HepG2 (cell line): ENCODE measurements at regions not wholly inside any gene's neighbourhood (a gene's known extent, or its start where the extent isn't known, plus 50 kb on each side); places are given as distances from the start of the nearest gene placed in this dataset.

ENCODE experiments used
- ATAC-seq: fragments of 200-7000 bp; cut with Tn5 transposase; 3 replicates; pipeline ENCODE4 v1.9.1; 2020; ENCODE audit warnings: mild to moderate bottlenecking, moderate library complexity
- BruUV-seq: library from RNA; stranded (reverse); fragments of 400-500 nt; replicated peaks from 2 replicates; lab custom pipeline; 2021; lab: Mats Ljungman, UMichigan
- CTCF ChIA-PET: fragments of 300-600 bp; formaldehyde crosslinking; extraction: SDS; loops from one replicate; lab custom pipeline; 2021; ENCODE audit warnings: low total read pairs, inconsistent platforms, low intra/inter-chr PET ratio; lab: Yijun Ruan, JAX
- POLR2A ChIA-PET: fragments of 350-600 bp; sonication (Branson Sonifier 250); formaldehyde crosslinking; loops from one replicate; lab custom pipeline; 2020; ENCODE audit warnings: antibody characterized with exemption, inconsistent platforms; lab: Yijun Ruan, JAX
- DNase-seq: peaks from one replicate; pipeline ENCODE4 v3.0.0-alpha.2; 2015; ENCODE audit warnings: low spot score
- FAIRE-seq: peaks from 3 replicates; lab custom pipeline; 2011; peaks lifted over from hg19 to GRCh38; lab: Jason Lieb, UNC
- H2AFZ ChIP-seq: one replicate; pipeline ENCODE4 v1.6.1; 2011; ENCODE audit warnings: low read length, inconsistent platforms
- H3K27ac ChIP-seq: fragments of 300-600 bp; 3 replicates; pipeline ENCODE4 v1.8.0; 2011; ENCODE audit warnings: mixed run types, mild to moderate bottlenecking, mixed read lengths, low read length, inconsistent platforms; ENCODE audit not compliant: insufficient read depth; ENCODE audit errors: extremely low read length
- H3K27me3 ChIP-seq, 2 experiments: fragments of 200-600 bp in 1 of 2; 2 replicates in 1 of 2; 3 replicates in 1 of 2; pipeline versions ENCODE4 v1.6.0 to v1.8.0; 2011; ENCODE audit warnings: low read length in 2 of 2, mild to moderate bottlenecking in 2 of 2, moderate library complexity in 2 of 2, inconsistent platforms in 1 of 2; ENCODE audit not compliant: insufficient read depth in 2 of 2, control insufficient read depth in 1 of 2
- H3K36me3 ChIP-seq, 2 experiments: fragments of 200-600 bp in 1 of 2; replicated peaks in 1 of 2; 2 replicates in 1 of 2; 3 replicates in 1 of 2; pipeline versions ENCODE4 v1.5.1 to v1.8.0; 2011; ENCODE audit warnings: low read length in 2 of 2, inconsistent platforms in 1 of 2; ENCODE audit not compliant: insufficient read depth in 2 of 2, control insufficient read depth in 1 of 2
- H3K4me1 ChIP-seq: 2 replicates; pipeline ENCODE4 v1.5.1; 2012; ENCODE audit warnings: low read length, inconsistent platforms; ENCODE audit not compliant: insufficient read depth
- H3K4me2 ChIP-seq: 2 replicates; pipeline ENCODE4 v1.6.0; 2011; ENCODE audit warnings: low read depth, low read length, inconsistent platforms
- H3K4me3 ChIP-seq, 3 experiments: fragments of 200-600 bp in 1 of 3; sonication (generic), shearing (Covaris generic) in 1 of 3; replicated peaks in 1 of 3; 2 replicates each; pipeline ENCODE4 v1.5.1; 2011 to 2016; ENCODE audit warnings: low read length in 3 of 3, inconsistent platforms in 2 of 3, low read depth in 2 of 3, mild to moderate bottlenecking in 2 of 3, control low read depth in 1 of 3, mixed read lengths in 1 of 3; ENCODE audit not compliant: insufficient read depth in 1 of 3
- H3K79me2 ChIP-seq: one replicate; pipeline ENCODE4 v1.6.1; 2011; ENCODE audit warnings: low read length, inconsistent platforms; ENCODE audit not compliant: insufficient read depth
- H3K9ac ChIP-seq: 2 replicates; pipeline ENCODE4 v1.6.0; 2011; ENCODE audit warnings: mild to moderate bottlenecking, low read depth, low read length, inconsistent platforms; ENCODE audit not compliant: insufficient read depth
- H3K9me3 ChIP-seq: 2 replicates; pipeline ENCODE4 v1.5.1; 2012; ENCODE audit warnings: mild to moderate bottlenecking, low read length
- H4K20me1 ChIP-seq: 2 replicates; pipeline ENCODE4 v1.6.0; 2011; ENCODE audit warnings: inconsistent platforms, mild to moderate bottlenecking, low read length, moderate library complexity; ENCODE audit not compliant: insufficient read depth
- MED1 ChIP-seq: sonication (generic); formaldehyde crosslinking; IDR thresholded peaks from 2 replicates; pipeline ENCODE4 v1.4.0; 2020; ENCODE audit warnings: missing genetic modification reagents
- MLX ChIP-seq: IDR thresholded peaks from 2 replicates; pipeline ENCODE4 v1.6.1; 2016
- NONO ChIP-seq, 2 experiments: fragments of 450-650 bp in 1 of 2; sonication (generic) in 1 of 2; formaldehyde crosslinking in 1 of 2; IDR thresholded peaks in 1 of 2; conservative IDR thresholded peaks in 1 of 2; 2 replicates each; pipeline versions ENCODE4 v1.6.1 to v1.8.0; 2017 to 2022; ENCODE audit warnings: mild to moderate bottlenecking in 1 of 2, missing genetic modification reagents in 1 of 2, moderate library complexity in 1 of 2
- ZNF576 ChIP-seq: sonication (generic); formaldehyde crosslinking; IDR thresholded peaks from 2 replicates; pipeline ENCODE4 v1.4.0; 2020; ENCODE audit warnings: mild to moderate bottlenecking, missing genetic modification reagents
- ZNF777 ChIP-seq: sonication (generic); formaldehyde crosslinking; IDR thresholded peaks from 2 replicates; pipeline ENCODE4 v1.4.0; 2020; ENCODE audit warnings: missing genetic modification reagents
- ZNF878 ChIP-seq: sonication (generic); formaldehyde crosslinking; IDR thresholded peaks from 2 replicates; pipeline ENCODE4 v1.8.1; 2023; ENCODE audit warnings: mild to moderate bottlenecking, missing genetic modification reagents, moderate library complexity
- WGBS: methylation state at CpG from one replicate; pipeline ENCODE4 v1.1.6; 2017; ENCODE audit warnings: low lambda C conversion rate; 5-methylcytosine and 5-hydroxymethylcytosine counted together
- in situ Hi-C: cut with HindIII; loops from 2 replicates; pipeline ENCODE4 v1.10.0; 2017; ENCODE audit warnings: low pct_unique_long_range_greater_than_20kb; ENCODE audit not compliant: extremely low pct_ligation_motif_present
- intact Hi-C: fragments of 100-400 bp; cut with micrococcal nuclease; formaldehyde crosslinking; loops from one replicate; pipeline ENCODE4 v1.10.0; 2022; ENCODE audit not compliant: unreplicated experiment
- TF ChIP-seq, protein P1 (sequence below): sonication (generic); formaldehyde crosslinking; IDR thresholded peaks from 2 replicates; pipeline ENCODE4 v1.9.0; 2021; ENCODE audit warnings: missing genetic modification reagents, borderline replicate concordance

- BruUV-seq = no TSS peak
- H3K4me2 ChIP-seq = no peak overlapping the region
- no peak overlapping the region for H3K27ac ChIP-seq
- FAIRE-seq = no peak
- no peak overlapping the region for H3K9ac ChIP-seq
- DNase-seq = no peak
- no peak for TF ChIP-seq MED1 (CRISPR knock-in tag)
- TF ChIP-seq NONO (IDR thresholded peaks at IDR 0.05) = no peak
- TF ChIP-seq NONO (CRISPR knock-in tag; conservative IDR thresholded peaks at IDR 0.05) = no peak
- TF ChIP-seq ZNF777 (CRISPR knock-in tag) = no peak
- TF ChIP-seq ZNF878 (CRISPR knock-in tag) = 0 out of 2 replicates have a peak, but pooled peaks have one; percentile 30
- TF ChIP-seq, protein P1, sequence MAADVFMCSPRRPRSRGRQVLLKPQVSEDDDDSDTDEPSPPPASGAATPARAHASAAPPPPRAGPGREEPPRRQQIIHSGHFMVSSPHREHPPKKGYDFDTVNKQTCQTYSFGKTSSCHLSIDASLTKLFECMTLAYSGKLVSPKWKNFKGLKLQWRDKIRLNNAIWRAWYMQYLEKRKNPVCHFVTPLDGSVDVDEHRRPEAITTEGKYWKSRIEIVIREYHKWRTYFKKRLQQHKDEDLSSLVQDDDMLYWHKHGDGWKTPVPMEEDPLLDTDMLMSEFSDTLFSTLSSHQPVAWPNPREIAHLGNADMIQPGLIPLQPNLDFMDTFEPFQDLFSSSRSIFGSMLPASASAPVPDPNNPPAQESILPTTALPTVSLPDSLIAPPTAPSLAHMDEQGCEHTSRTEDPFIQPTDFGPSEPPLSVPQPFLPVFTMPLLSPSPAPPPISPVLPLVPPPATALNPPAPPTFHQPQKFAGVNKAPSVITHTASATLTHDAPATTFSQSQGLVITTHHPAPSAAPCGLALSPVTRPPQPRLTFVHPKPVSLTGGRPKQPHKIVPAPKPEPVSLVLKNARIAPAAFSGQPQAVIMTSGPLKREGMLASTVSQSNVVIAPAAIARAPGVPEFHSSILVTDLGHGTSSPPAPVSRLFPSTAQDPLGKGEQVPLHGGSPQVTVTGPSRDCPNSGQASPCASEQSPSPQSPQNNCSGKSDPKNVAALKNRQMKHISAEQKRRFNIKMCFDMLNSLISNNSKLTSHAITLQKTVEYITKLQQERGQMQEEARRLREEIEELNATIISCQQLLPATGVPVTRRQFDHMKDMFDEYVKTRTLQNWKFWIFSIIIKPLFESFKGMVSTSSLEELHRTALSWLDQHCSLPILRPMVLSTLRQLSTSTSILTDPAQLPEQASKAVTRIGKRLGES (CRISPR knock-in tag) = no peak
- no peak for TF ChIP-seq MLX
- TF ChIP-seq ZNF576 (CRISPR knock-in tag) = no peak
- peaks cover 6% of the 10 kb centered on the region; the same call in 1 of the 2 replicates for H3K4me1 ChIP-seq
- in situ Hi-C loops = no loop called here
- H2AFZ ChIP-seq = no peak overlapping the region
- intact Hi-C loops = no loop called here
- no peaks in the 10 kb centered on the region for H4K20me1 ChIP-seq
- ChIA-PET CTCF (no interaction called here), POLR2A (no interaction called here)
- no peak for ATAC-seq
- H3K27me3 ChIP-seq = peaks cover 6 to 38% of the 10 kb centered on the region in 2 experiments; a peak in 4 of 5 replicates
- H3K36me3 ChIP-seq = no peaks in the 10 kb centered on the region
- H3K79me2 ChIP-seq = no peaks in the 10 kb centered on the region
- H3K9me3 ChIP-seq = peaks cover 5% of the 10 kb centered on the region; the same call in 1 of the 2 replicates
- 60% methylated on average over 1 of the region's 1 CpG for WGBS
- H3K4me3 ChIP-seq = no peak overlapping the region
Measured at GRCh38 chr2:8255448-8255800, 426.4 kb upstream of the ID2 start.
